Heart right ventricle (tissue), 16 donors: ENCODE measurements at regions not wholly inside any gene's neighbourhood (a gene's known extent, or its start where the extent isn't known, plus 50 kb on each side); places are given as distances from the start of the nearest gene placed in this dataset.

Experiments
- ATAC-seq, 8 donors: fragments of 200-7000 bp; cut with Tn5 transposase; one replicate each; pipeline ENCODE4 v1.9.1; 2020; ENCODE audit warnings: mild to moderate bottlenecking in 8 of 8, moderate library complexity in 8 of 8, moderate number of reproducible peaks in 1 of 8
- DNase-seq, 2 donors: peaks; one replicate each; pipeline ENCODE4 v3.0.0-alpha.2; 2020
- H3K27ac ChIP-seq, 10 donors: fragments of 200-600 bp; sonication (generic) in 2 of 10; one replicate each; pipeline versions ENCODE4 v1.5.0 to v1.8.0; 2020 to 2022; ENCODE audit warnings: mild to moderate bottlenecking in 3 of 10
- H3K27me3 ChIP-seq, 7 donors: fragments of 200-600 bp; one replicate each; pipeline ENCODE4 v1.8.0; 2021 to 2022; ENCODE audit warnings: mild to moderate bottlenecking in 2 of 7
- H3K36me3 ChIP-seq, 9 donors: fragments of 200-600 bp; sonication (generic) in 1 of 9; one replicate each; pipeline versions ENCODE4 v1.5.0 to v1.8.0; 2020 to 2022; ENCODE audit warnings: mild to moderate bottlenecking in 2 of 9
- H3K4me1 ChIP-seq, 9 donors: fragments of 200-600 bp; sonication (generic) in 1 of 9; one replicate each; pipeline versions ENCODE4 v1.5.0 to v1.8.0; 2020 to 2022; ENCODE audit warnings: mild to moderate bottlenecking in 4 of 9
- H3K4me3 ChIP-seq, 10 donors: fragments of 200-600 bp; sonication (generic) in 2 of 10; one replicate each; pipeline versions ENCODE4 v1.5.0 to v1.8.0; 2020 to 2022; ENCODE audit warnings: mild to moderate bottlenecking in 7 of 10, moderate library complexity in 2 of 10
- H3K9me3 ChIP-seq, 11 donors: fragments of 200-600 bp in 10 of 11; sonication (generic) in 2 of 11; one replicate each; pipeline versions ENCODE4 v1.5.0 to v1.8.0; 2013 to 2022; ENCODE audit warnings: mild to moderate bottlenecking in 2 of 11, control low read depth in 1 of 11, moderate library complexity in 1 of 11
- CTCF ChIP-seq, 9 donors: fragments of 200-600 bp; sonication (generic) in 2 of 9; IDR thresholded peaks; one replicate each; pipeline versions ENCODE4 v1.5.0 to v1.8.0; 2021 to 2022; ENCODE audit warnings: antibody characterized with exemption in 9 of 9, mild to moderate bottlenecking in 5 of 9, moderate library complexity in 1 of 9
- WGBS, 2 donors: extraction: QIAGEN DNeasy Blood & Tissue Kit; methylation state at CpG; one replicate each; pipeline ENCODE4 v1.1.7; 2013; ENCODE audit warnings: inconsistent platforms in 1 of 2; 5-methylcytosine and 5-hydroxymethylcytosine counted together
- intact Hi-C, 10 donors: fragments of 100-400 bp; cut with DNase I; formaldehyde crosslinking; loops; one replicate each; pipeline versions ENCODE4 v1.11.1 to v1.14.2; 2022
- donor health status: Arrhythmogenic right ventricular cardiomyopathy.
- donor health status: ischemic (EF 13 %, LVEDD 7.1; RV severe dilation, severe dysfunction).
- donor health status: healthy with polysubstance abuse.
- donor health status: DM: no; HTN: yes; CAD: no.
- donor health status: DM: no; HTN: no; CAD: no.
- donor health status: ischemic (EF 25% LVEDD 6.9; RV normal size, moderate dysfunction).
- donor health status: ischemic (EF 25% LVEDD 5.7; RV mildly dilated, moderate dysfunction).
- donor health status: healthy.
- donor health status: DM: yes; HTN: yes; CAD: no.
- donor health status: Ischemic cardiomyopathy.
- donor health status: ischemic (EF 35%, LVEDD 5.7; RV mildly dilated, moderate dysfunction).
- donor health status: nonischemic (EF 11% LVEDD 7.7; RV severe dilation, severe dysfunction).
- donor health status: DM: yes; HTN: yes; CAD: no.
- donor health status: PGD.
- donor health status: ischemic (EF 29% LVEDD 5.4; RV normal size, mild dysfunction).
- donor health status: nonischemic (EF 23%, LVEDD 6.1; RV moderate dilation, normal function).

DNA sequence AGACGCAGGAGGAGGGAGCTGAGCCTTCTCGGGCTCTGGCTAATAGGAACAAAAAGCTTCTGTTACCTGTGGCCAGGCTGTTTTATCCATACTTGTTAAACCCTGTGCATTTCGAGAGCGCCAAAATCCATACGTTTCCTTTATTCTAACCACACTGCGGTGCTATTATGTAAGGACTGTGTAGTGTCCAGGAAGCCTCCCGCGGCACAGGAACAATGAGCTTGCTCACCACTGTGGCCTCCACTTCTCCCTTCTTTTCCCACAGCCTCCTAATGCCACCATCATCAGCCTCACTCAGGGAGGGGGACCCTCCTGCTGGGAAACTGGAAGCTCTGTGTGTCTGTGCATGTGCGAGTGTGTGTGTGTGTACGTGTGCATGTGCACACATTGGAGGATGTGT, 268.5 kb downstream of the HAUS1 start:
- 88 to 90% methylated on average over 10 of the region's 10 CpGs for WGBS, 2 donors
- TF ChIP-seq CTCF (IDR thresholded peaks at IDR 0.05): no peak
- no peak for ATAC-seq
- no peak overlapping the region for H3K27ac ChIP-seq
- no peaks in the 10 kb centered on the region for H3K36me3 ChIP-seq
- no peak for DNase-seq
- no peaks in the 10 kb centered on the region for H3K9me3 ChIP-seq
- H3K4me1 ChIP-seq: peaks cover 0 to 7% (median 0%) of the 10 kb centered on the region in 9 donors
- intact Hi-C loops: no loop called here
- no peaks in the 10 kb centered on the region for H3K27me3 ChIP-seq
- H3K4me3 ChIP-seq: no peak overlapping the region

- ATAC-seq: no peak
- Histone ChIP-seq H3K36me3 (no peaks in the 10 kb centered on the region), H3K27ac (no peak overlapping the region), H3K27me3 (no peaks in the 10 kb centered on the region), H3K4me1 (peaks cover 0 to 7% (median 0%) of the 10 kb centered on the region in 9 donors), H3K4me3 (no peak overlapping the region), H3K9me3 (no peaks in the 10 kb centered on the region)
- 84 to 89% methylated on average over 2 of the region's 2 CpGs for WGBS, 2 donors
- no peak for TF ChIP-seq CTCF (IDR thresholded peaks at IDR 0.05)
- intact Hi-C loops: no loop called here
- DNase-seq: no peak
Measured at GRCh38 chr18:46373131-46373530, 268.9 kb downstream of the HAUS1 start.

- no peak overlapping the region for H3K27ac ChIP-seq
- no peaks in the 10 kb centered on the region for H3K36me3 ChIP-seq
- no peaks in the 10 kb centered on the region for H3K9me3 ChIP-seq
- no peak for ATAC-seq
- H3K4me3 ChIP-seq: no peak overlapping the region
- peaks cover 0 to 7% (median 0%) of the 10 kb centered on the region in 9 donors for H3K4me1 ChIP-seq
- intact Hi-C loops: no loop called here
- no peak for TF ChIP-seq CTCF (IDR thresholded peaks at IDR 0.05)
- DNase-seq: no peak
- H3K27me3 ChIP-seq: no peaks in the 10 kb centered on the region
- WGBS, 2 donors: 82 to 86% methylated on average over 7 of the region's 7 CpGs
Measured at GRCh38 chr18:46373791-46374190, 269.6 kb downstream of the HAUS1 start.

DNA sequence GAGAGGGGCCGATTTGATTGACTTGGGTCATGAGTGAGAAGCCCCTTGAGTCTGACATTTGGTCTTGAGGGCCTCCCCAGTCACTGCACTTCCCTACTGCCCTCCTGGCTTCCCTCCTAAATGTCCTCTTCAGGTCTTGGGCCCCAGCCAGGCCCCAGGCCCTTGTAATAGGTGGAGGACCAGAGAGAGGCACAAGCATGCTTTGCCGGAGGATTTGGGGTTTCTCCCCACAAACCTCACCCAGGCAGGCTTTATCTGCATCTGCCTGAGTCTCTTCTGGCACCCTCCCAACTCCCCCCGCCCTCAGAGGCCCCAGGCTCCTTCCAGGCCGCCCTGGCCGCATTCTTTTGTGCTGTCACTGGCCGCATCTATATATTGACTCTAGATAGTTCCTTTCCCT, 270.7 kb downstream of the HAUS1 start:
- peak in 1 of 2 donors; percentile 39 for DNase-seq
- H3K27ac ChIP-seq: no peak overlapping the region
- peaks cover 0 to 7% (median 0%) of the 10 kb centered on the region in 9 donors for H3K4me1 ChIP-seq
- no peak for TF ChIP-seq CTCF (IDR thresholded peaks at IDR 0.05)
- H3K36me3 ChIP-seq: no peaks in the 10 kb centered on the region
- 37 to 56% methylated on average over 6 of the region's 6 CpGs for WGBS, 2 donors
- intact Hi-C loops: no loop called here
- H3K9me3 ChIP-seq: no peaks in the 10 kb centered on the region
- no peak overlapping the region for H3K4me3 ChIP-seq
- ATAC-seq: peak in 4 of 8 donors; percentile 31 to 59 (median 40)
- H3K27me3 ChIP-seq: no peaks in the 10 kb centered on the region
